ENCODE measurements at regions not wholly inside any gene's neighbourhood (a gene's known extent, or its start where the extent isn't known, plus 50 kb on each side); places are given as distances from the start of the nearest gene placed in this dataset.
"Not testable (repeated sequence)": the region's sequence is repeated elsewhere in the genome, so short reads cannot be mapped to it uniquely, and the experiment has no call there.

DNA sequence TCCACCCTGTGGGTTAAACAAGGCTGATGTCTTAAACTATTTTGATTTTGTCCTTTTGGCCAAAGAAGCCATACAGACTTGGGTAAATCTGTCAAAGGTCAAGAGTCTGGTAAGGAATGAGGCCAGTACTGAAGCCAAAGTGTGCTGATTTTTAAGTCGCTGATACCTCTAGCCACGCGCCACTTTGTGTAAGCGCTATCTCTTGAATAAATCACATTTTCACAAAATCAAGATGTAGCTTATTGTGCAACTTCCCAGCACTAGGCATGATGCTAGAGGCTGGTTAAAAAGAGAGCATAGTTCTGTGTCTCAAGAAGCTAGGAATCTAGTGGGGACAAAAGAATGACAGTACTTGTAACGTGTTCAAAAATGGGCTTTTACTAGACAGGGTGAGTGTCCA, 510.6 kb upstream of the RAB6C start:
- DNase-seq (ENCODE audit: low read depth): no peak

DNA sequence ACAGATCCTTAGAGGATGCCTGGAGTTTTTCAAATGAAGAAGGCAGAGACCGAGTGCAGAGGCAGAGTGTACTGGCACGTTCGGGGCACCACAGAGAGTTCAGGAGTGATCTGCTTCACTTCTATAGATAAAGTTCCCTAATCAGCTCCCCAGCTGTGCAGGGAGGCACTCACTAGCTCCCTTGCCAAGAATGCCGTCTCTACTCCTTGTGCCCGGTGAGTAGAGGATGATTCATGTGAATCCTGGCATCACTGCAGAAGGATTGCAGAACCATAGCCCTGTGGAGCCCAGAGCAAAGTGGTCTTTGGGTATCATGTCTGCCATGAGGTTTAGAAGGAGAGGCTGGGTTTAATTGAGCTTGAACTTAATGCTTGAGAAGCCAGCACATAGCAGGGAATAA, 510.1 kb upstream of the RAB6C start:
- DNase-seq (ENCODE audit: low read depth): no peak

DNA sequence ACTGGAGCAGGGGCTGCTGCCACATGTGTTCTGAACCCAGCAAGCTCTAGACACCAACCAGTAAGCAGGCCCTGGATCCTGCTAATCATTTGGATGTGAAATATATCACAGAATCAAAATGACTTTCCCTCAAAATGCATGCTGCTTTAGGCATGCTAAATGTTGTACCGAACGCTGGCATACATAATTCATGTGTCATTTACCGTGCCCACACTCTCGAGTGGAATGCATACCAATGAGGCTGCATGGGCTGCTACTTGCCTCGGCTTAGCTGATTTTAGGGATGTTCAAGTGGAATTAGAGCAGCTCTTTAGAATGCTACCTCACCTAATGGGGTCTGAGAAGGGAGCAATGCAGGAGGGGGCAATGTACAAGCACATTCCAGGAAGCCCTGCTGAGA, 509.6 kb upstream of the RAB6C start:
- no peak for DNase-seq (ENCODE audit: low read depth)

DNA sequence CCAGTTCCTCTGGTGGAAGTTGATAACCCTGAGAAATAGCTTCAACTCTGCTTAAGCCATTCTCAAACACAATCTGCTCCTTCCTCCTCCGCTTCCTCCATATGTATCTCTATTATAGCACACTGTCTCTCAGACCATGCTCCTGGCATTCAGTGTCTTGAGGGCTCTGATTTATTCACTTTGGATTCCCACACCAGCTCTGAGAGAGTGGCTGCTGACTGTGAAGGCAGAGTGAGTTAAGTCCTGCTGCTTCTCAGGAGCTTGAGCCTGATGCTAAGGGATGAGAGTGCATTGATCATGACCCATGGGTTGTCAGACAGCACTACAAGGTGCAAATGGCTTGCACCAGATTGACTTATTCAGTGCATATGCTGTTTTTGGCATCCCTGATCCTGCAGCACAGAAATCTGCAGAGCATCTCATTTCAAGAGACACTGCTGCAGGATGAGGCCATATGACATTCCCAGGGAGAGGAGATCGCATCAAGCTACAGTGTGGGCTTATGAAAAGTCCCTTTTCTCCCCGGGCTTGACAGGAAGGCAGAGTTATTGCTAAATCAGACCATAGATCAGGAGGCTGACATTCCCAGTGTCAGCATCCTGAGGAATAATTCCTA, 500.5 kb upstream of the RAB6C start:
- DNase-seq (ENCODE audit: low read depth): no peak

DNA sequence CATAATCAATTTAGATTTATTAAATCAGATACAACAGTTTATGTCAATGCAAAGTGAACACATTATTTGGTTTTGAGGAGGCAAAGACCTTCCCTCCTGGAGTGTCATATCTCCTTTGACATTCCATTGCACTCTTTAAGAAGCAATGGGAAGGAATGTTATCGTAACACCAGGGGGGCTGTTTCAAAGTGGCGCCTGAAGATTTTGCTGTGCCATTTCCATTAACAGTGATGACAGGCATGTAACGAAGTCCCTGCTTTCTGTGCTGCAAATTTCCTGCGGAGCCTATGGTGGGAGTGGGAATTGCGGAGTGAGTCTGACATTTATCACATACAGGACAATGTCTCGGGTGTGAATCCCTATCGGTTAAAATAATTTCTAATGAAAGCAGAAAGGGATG, 499.6 kb upstream of the RAB6C start:
- no peak for DNase-seq (ENCODE audit: low read depth)

DNA sequence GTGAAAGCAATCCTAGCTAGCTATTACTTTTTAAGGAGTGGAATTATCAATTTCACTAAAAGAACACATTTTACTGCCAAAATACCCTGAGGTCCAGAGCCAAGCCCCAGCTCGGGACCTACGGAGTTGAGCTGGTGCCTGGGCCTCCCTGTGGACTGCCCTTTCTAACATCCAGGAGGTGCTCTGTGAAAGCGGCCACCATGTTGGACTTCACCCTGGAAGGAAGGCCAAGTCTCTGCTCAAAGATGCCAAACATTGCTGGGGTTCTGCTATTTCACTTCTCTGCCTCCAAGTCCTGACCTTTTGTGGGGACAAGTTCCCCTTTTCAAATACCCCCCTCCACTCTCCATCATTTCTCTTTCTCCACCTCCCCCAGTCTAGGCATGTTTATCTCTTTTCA, 498.7 kb upstream of the RAB6C start:
- no peak for DNase-seq (ENCODE audit: low read depth)

DNA sequence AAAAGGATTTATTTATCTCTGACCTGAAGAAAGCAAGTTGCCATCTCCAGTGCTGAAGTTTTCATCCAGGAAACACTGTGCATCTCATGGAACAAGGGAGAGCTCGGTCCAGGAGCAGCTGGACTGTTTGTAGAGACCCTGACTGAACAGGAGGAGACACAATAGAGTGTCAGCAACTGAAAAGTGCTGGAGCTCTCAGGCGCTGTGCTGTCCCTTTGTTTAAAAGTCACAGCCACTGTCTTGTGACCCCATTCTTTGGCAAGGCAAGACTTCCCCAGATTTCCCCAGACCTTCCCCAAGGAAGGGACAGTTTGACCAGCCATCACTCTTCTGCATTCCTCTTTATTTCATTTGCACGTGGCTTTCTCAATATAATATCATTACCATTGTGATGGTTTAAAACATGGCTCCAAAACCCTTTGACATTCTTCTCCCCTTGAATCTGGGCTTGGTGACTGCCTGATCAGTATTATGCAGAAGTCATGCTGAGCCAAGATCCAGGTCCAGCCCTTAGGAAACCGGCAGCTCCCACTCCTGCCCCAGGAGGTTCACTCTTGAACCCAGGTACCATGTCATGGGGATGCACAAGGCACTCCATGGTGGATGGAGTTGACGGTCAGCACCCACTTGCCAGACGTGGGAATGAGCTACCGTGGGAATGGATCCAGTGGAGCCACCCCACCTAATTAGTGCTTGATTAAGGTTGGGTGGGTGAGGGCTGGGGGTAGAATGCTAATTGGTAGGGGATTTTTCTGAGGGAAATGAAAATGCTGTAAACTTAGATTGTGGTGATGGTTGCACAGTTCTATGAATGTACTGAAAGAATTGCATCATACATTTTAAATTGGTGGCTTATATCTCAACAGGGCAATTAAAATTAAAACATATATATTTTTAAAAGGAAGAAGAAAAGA, 497.9 kb upstream of the RAB6C start:
- no peak for DNase-seq (ENCODE audit: low read depth)

DNA sequence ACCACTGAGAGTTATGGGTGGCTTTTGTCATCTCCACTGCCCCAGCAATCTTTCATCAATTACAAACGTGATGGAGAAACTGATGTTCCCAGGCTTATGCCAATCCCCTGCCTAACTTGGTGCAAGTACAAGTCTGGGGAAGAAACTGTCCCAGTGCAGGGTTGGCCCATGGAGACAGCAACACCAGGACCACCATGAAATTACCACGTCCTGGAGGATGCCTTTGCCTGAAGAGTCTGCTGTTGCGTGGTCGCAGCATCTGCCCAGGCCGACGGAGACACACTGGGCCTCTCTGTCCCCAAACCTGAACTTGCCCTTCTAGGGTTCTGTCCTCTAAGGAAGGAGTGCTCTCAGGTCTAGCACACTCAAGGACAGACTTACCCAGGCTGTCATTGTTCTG, 496.8 kb upstream of the RAB6C start:
- DNase-seq (ENCODE audit: low read depth): no peak

DNA sequence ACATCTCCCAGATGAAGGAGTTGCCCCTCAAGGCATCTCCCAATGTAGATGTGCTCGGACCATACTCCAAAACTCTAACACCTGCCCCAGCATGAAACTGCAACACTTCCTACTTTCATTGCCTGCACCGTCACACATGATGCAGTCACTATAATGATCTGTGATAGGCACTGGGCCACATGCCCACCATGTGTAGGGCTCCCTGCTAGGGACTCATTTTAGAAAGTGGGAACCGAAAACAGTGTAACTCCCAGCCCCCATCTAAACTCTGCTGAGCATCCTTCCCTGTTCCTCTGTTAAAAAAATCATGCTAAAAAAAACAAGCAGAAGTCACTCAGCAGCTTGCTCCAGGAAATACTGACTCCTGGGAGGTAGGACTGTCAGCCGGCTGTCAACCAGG, 496.1 kb upstream of the RAB6C start:
- DNase-seq (ENCODE audit: low read depth): no peak

DNA sequence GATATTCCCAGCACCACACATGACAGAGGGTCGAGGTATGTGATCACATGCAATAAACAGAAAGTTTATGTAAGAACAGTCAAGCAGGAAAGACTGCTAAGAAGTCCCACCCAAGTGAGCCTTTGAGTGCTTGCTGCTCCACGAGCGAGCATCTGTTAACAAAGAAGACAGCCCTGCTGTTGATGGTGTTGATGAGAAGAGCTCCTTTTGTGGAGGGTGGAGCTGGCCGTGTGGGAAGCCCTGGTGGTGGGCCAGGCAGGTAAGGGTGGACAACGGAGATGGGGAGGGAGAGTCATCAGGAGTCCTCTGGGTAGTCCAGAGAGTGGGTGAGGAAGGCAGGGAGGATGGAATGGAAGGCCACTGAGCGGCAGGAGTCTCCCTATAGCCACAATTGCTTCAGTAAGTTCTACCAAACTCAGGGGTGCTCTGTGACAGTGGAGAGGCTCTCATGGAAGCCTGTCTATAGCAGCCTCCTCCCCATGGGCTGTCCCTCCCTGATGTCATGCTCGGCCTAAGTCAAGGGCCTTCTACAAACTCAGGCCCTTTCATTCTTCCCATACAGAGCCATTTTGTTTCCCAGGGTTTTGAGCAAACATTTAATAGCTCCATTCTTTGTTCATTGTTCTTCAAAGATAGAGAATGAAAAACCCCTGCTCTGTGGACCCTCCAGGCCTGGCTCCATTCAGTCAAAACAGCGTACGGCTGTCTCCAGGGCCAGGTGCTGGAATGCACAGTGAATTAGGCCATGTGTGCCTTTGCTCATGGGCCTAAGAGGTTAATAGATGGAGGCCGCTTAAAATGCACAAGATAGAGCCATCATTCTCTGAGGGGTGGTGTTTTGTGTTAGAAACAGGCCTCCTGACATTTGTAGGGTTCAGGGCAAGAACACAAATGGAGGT, 494.2 kb upstream of the RAB6C start:
- no peak for DNase-seq (ENCODE audit: low read depth)

DNA sequence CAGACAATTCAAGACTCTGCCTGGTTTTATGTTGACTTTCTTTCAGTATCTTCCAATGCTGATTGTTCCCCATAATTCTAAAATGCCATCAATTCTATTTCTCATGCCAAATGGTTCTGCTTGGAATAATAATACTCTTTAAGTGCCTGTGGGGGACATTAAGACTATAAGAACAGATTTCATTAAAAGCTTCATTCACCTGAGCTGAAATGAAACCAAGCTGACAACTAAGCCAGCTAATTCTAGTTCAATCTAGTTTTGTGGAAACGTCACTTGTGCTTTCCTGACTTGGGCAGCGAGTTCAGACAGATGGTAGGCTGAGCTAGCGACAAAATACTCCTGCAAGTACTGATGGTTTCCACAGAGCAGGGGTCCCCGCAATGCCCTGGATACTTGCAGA, 491.1 kb upstream of the RAB6C start:
- no peak for DNase-seq (ENCODE audit: low read depth)

DNA sequence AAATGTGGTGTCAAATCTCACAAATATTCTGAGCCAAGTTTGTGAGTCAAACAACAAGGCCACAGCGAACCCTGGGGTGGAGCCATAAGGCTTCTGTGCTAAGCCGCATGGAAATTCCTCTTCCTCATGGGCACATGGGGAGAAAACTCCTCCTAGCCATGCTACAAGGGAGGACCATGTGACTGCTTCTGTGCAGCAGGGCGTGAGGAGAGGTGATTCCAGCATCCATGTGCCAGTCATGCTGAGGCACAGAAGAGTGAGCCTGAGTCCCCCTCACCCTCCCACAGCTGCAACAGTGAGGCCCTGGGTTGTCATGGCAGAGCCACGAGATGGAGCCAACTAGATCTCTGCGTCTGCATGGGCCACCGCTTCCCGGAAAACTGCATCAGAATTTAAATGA, 488.8 kb upstream of the RAB6C start:
- no peak for DNase-seq (ENCODE audit: low read depth)

DNA sequence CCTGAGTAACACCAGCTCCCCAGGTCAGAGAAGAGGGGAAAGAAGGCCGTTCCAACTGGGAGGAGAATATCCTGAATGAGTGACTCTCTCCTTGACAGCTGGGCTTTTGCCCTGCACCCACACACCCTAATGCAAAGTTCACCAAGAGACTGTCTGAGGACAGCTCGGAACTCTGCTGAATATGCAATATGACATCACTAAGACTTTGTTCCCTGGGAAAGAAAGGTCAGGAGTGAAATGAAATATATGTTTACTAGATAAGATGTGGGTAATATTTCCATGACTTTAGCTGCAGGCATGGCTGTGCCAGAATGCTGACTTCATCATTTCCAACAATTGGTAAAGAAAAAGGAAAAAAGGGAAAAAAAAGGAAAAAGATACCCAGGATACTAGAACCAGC, 488.2 kb upstream of the RAB6C start:
- DNase-seq (ENCODE audit: low read depth): no peak

DNA sequence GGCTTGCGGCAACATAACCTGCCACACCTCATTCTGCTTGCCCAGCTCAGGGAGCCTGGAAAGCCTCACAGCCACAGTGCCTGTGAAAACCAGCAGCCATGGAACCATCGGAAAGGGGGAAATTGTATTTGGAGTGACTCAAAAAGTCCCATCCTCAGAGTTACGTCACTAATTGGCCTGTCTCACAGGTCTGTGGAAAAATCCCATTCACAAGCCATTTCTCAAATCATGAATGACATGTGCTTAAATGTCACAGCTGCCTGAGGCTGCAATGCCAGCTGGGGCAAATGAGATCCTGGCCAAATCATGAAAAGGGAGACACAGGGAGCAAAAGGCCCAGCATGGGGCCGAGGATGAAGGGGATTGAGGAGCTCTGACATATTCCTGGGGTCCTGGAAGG, 486.9 kb upstream of the RAB6C start:
- no peak for DNase-seq (ENCODE audit: low read depth)

DNA sequence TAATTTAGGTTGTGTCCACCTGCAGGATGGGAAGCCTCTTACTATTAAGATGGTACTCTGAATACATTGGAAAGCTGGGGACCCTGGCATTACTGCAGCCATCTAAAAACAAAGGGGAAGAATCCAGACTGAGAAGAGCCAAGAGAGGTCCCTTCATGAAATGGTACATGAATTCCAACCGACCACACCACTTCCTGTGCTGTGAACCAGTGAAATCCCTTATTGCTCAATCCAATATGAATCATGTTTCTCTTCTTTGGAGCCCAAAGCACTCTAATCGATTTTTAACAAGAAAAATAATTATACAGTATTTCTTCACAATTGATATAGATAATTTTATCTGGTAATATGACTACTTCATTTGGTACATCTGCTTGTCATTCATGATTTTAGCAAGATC, 479.7 kb upstream of the RAB6C start:
- no peak for DNase-seq (ENCODE audit: low read depth)

DNA sequence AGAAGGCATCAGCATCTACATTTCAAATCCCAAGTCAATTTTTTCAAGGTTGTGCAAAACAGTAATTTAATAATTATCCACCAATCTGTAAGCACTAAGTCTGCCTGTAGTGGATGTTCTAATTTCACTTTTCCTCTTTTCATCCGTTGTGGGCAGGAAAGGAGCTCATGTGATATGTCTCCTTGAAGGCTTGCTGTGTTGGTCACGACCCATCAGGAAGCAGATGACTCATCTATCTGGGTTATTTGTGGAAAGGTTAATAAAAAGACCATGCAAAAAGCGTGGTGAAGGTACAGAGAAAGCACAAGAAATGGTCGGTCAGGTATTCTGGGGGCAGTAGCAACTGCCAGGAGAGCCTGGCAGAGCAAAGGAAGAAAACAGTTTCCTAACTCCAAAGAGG, 476.7 kb upstream of the RAB6C start:
- no peak for DNase-seq (ENCODE audit: low read depth)

DNA sequence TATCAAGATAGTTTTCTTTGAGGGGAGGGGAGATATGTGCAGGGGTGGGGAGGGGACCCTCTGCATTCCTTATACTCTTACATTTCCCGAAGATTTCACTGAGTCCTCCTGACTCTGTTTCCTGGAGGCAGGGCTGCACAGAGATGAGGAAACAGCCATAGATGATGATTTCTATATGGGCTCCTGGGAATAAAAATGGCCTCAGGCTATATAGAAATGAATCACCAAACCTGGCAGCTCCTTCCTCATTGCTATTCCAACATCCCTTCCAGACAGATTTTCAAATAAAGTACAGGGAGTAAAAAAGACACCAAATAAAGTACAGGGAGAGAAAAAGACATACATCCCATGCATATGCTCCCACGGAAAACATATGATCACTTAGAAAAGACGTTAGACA, 474.8 kb upstream of the RAB6C start:
- DNase-seq (ENCODE audit: low read depth): no peak

DNA sequence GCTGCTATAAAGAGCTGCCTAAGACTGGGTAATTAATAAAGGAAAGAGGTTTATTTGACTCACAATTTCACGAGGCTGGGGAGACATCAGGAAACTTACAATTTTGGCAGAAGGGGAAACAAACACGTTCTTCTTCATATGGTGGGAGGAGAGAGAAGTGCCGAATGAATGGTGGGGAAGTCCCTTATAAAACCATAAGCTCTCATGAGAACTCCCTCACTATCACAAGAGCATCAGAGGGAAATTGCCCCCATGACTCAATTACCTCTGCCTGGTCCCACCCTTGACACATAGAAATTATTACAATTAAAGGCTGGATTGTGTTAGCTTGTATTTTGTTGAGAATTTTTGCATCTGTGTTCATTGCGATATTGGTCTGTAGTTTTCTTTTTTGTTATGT, 460.5 kb upstream of the RAB6C start:
- no peak for DNase-seq (ENCODE audit: low read depth)

DNA sequence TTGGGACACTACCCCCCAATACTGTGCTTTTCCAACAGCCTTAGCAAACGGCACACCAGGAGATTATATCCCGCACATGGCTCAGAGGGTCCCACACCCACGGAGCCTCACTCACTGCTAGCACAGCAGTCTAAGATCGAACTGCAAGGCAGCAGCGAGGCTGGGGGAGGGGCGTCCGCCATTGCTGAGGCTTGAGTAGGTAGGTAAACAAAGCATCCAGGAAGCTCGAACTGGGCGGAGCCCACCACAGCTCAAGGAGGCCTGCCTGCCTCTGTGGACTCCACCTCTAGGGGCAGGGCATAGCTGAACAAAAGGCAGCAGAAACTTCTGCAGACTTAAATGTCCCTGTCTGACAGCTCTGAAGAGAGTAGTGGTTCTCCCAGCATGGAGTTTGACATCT, 447.3 kb upstream of the RAB6C start:
- not testable (repeated sequence) for DNase-seq (ENCODE audit: low read depth)

DNA sequence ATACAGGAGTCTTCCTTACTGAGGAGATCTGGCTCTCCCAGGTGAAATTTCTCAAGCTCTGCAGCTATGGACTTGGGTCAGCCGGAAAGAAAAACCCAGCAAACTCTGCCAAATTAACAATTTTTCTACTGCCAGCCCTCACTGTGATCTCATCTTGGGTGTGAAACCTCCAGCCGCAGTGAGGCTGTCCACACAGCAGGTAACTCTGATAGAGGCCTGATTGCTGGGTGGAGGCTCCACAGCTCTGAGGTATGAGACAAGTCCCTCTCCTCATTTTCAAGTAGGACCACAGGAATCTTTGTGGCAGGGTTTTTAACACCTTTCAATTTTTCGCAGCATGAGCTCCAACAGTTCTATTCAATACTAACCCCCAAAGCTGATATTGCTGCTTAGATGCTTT, 430.6 kb upstream of the RAB6C start:
- DNase-seq (ENCODE audit: low read depth): no peak

DNA sequence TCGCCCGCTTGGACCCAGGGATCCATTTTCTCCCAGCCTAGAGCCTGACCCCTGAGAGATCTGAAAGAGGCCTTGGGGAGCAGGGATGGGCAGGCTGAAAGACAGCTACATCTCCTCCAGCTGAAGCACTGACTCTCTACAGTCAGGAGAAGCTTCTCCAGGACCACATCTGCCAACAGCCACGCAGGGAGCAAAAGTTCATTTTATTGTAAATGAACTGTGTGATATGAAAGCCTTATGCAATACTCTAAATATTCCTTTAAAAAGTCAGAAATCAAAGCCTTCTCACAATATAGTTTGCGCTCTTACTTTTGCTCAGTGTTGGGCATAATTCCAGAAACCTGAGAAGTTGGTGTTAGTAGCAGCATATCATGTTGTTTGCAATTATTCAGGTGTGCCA, 428.9 kb upstream of the RAB6C start:
- DNase-seq (ENCODE audit: low read depth): no peak

DNA sequence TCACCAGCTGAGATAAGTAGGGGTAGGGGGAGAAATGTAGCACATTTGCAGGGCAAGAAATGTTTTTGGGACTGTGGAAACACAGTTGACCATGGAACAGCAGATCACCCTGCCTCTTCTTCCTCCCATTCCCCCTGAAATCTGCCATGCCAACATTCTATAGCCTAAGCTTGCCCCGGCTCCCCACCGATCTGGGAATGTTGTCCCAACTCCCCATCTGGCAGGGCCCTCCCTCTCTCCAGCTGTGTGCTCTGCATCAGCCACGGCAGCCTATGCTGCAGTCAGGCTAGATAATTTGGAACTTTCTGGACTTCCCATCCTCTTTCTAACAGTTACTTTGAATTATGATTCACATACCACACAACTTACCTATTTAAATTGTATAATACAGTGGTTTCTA, 425.1 kb upstream of the RAB6C start:
- no peak for DNase-seq (ENCODE audit: low read depth)

DNA sequence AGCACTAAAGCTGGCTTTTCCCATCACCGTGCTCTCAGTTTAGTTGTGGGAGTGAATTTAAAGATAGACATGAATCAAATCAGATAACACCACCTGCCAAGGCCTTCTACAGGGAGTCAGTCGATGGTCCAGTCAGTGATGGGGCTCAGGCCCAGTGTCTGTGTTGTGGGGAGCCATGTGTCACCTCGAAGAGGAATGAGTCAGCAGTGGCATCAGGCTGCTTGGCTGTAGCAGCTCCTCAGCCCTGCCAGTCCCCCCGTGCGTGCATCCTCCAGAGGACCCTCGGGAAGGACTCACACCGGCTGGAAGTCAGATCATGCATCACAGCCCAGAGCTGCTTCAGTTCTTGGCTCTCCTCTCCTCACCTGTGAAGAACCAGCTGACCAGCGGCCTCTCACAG, 420.4 kb upstream of the RAB6C start:
- DNase-seq (ENCODE audit: low read depth): no peak
